ENCODE measurements at regions not wholly inside any gene's neighbourhood (a gene's known extent, or its start where the extent isn't known, plus 50 kb on each side); places are given as distances from the start of the nearest gene placed in this dataset.
"Not testable (repeated sequence)": the region's sequence is repeated elsewhere in the genome, so short reads cannot be mapped to it uniquely, and the experiment has no call there.

DNA sequence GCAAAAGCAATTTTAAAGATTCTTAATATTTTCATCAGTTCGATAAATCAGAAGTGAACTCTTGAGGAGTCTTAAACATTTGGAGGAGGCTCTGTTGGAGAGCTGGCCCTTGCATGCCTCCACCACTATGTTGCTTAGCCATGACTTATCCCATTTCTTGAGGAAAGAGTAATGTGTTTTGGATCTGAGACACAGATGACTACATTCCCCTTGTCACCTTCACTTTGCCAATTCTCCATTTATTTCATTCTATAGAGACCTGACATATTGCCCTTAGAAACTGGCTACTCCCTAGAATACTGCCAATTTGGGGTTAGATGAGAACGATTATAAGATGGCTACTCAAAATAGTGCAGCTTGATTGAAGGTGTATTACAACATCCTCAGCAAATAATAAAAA lies 157.4 kb upstream of the TMEM260 start:
- DNase-seq (ENCODE audit: low read depth) = no peak

DNA sequence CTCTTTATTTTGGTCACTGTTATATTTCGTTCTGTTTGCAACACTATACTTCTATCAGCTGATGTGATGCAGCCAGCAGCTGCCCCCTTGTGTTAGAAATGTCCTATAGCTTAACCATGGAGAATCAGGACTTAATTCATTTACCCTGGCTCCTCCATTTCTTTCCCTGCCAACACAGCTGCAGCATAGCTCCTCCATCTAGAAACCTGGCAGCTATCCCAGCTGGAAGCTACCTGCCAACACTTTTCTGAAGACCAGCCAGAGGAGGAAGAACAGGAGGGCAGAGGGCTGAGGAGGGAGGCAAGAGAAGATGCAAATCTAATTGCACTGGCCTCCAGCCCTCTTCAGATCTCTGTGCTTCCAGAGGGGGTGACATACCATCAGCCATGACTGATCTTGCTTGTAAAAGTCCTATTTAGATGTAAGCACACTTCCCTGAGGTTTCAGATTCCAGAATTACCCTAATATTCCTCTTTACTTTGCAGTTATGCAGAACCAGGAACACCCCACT lies 156.8 kb upstream of the TMEM260 start:
- DNase-seq (ENCODE audit: low read depth) = peak; percentile 27

DNA sequence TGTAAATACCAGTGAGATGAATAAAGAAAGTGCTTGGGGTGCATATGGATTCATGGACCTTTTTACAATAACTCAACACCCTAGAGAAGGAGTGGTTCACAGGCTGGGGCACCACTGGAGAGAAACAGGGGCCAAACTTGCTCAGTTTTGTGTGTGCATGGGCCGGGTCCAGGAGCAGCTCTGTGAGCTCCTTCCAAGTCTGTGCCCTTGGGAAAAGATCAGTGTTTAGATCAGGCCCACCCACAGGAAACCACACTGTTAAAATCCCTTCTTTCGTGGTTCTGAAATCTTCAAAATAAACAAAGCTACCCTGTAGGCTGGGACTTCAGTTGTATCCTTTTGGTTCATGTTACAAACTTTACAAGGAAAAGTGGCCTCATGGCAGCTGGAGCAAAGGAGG lies 156.1 kb upstream of the TMEM260 start:
- DNase-seq (ENCODE audit: low read depth) = no peak

DNA sequence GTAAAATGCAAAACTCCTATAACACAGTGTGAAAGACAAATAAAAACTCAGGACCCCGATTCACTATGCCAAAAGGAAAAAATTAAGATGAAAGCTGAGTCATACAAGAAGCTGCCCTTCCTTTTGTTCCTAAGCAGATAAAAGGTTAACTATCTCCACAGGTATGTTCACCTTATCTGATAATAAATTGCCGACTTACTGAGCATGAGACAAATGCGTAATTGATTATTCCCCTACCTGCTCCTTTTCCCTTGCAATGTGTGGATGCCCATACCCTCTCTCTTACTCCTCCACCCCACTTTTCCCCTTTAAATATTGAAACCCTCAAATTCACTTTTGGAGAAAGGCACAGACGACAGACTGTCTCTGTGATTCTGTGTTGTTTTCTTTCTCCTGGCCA lies 148.6 kb upstream of the TMEM260 start:
- no peak for DNase-seq (ENCODE audit: low read depth)

GRCh38 chr14:56449670-56450213 lies 129.9 kb upstream of the TMEM260 start:
- DNase-seq (ENCODE audit: low read depth) = no peak

DNA sequence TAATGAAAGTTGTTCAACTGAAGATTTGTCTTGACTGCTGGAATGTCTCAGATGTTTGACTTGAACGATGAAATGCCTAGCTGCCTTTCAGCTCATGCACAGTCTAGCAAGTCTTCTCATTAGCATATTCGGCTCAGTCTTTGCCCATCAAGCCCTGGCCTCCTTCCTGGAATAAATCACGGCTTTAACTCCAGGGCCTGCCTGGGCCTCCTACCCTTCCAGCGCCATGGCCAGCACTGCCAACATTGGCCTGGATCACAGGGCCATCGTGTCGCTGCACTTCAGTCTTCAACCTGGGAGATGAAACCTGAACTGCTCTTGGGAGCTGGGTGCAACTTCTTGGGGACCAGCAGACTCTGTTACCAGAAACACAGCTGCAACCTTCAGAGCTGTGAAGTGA lies 126.7 kb upstream of the TMEM260 start:
- DNase-seq (ENCODE audit: low read depth) = no peak

DNA sequence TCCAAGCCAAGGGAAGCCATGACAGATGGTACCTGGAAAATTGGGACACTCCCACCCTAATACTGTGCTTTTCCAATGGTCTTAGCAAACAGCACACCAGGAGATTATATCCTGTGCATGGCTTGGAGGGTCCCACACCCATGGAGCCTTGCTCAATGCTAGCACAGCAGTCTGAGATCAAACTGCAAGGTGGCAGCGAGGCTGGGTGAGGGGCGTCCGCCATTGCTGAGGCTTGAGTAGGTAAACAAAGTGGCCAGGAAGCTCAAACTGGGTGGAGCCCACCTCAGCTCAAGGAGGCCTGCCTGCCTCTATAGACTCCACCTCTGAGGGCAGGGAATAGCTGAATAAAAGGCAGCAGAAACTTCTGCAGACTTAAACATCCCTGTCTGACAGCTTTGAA lies 124.9 kb upstream of the TMEM260 start:
- not testable (repeated sequence) for DNase-seq (ENCODE audit: low read depth)

DNA sequence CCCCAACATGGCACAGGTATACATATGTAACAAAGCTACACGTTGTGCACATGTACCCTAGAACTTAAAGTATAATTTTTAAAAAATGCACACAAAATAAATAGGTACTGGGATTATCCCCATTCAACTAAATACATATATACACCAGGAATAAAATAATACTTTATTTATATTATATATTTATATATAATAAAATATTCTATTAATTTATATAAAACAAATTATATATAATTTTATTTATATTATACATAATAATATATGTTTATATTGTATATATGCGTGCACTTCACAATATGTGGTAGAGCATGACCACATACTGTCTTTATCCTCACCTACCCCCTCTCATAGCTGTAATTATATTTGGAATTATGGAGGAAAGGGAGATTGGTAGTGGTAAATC lies 119.1 kb upstream of the TMEM260 start:
- no peak for DNase-seq (ENCODE audit: low read depth)

- DNase-seq (ENCODE audit: low read depth) = no peak
Observed at GRCh38 chr14:56461276-56462275, 118.0 kb upstream of the TMEM260 start.

DNA sequence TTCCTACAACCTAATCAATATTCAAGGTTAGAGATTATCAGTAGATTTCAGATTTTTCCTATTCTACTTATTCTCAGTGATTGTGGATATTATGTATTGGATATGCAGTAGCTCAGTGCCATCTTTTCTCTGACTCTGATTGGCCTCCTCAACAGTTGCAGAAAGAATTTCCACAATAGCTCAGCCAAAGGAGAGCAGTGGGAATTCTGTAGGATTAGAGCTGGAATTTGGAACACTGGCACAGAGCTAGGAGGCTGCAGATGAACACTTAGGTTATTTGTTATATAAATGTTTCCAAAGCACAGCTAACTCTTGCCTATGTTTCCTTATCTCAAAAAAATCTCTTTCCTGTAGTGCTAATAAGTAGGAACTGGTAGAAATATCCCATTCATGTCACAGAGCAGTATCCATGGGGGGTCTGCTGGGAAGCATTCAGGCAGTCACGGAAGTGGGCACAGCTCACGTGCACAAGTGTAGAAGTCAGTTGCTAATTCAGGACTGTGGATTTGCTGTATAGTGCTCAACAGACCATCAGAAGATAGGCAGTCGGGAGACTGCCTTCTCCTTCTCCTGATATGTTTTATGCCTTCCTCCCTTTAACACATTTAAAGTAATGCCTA lies 116.2 kb upstream of the TMEM260 start:
- DNase-seq (ENCODE audit: low read depth) = no peak

DNA sequence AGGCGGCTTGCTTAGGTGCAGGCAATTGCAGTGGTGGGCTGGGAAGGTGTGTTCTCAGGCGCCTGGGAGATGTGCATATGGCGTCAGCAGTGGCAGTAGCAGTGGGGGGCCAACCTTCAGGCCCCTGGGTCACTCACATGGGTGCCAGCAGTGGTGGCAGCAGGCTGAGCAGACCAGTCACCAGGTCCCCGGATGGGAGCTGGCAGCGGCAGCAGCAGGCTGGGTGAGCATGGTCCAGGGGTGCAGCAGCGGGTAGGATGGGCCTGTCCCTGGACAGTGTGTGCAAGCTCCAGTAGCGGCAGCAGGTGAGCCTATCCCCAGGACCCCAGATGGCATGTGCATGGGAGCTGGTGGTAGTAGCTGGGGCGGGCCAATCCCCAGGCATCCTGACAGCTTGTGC lies 108.5 kb upstream of the TMEM260 start:
- DNase-seq (ENCODE audit: low read depth) = no peak

GRCh38 chr14:56474419-56475022 lies 105.1 kb upstream of the TMEM260 start:
- no peak for DNase-seq (ENCODE audit: low read depth)

DNA sequence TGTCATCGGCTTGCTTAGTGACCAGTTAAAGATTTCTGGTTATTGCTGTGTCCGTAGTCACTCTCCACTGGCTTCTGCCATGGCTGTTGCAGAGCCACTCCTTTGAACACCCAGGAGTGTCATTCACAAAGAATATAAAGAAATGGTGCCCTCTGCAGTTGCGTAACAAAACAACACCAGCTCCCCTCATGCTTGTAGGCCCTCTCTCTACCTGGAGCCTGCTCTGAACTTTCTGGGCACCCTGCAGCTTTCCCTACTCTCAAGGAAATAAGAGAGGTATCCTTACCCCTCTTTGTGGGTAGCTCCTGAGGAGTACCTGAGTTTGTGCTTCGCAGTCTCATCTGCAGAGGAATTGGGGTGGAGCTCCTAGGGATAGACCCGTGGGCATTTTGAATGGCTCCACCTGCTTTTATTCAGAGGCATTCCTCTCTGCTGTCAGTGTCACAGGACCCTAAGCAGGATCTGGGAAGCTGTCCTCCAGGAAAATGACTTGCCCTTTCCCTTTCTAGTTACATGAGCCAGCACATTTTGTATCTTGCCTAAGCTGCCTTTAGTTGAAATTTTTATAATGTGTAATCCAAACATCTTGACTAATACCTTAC lies 97.2 kb upstream of the TMEM260 start:
- DNase-seq (ENCODE audit: low read depth) = no peak

DNA sequence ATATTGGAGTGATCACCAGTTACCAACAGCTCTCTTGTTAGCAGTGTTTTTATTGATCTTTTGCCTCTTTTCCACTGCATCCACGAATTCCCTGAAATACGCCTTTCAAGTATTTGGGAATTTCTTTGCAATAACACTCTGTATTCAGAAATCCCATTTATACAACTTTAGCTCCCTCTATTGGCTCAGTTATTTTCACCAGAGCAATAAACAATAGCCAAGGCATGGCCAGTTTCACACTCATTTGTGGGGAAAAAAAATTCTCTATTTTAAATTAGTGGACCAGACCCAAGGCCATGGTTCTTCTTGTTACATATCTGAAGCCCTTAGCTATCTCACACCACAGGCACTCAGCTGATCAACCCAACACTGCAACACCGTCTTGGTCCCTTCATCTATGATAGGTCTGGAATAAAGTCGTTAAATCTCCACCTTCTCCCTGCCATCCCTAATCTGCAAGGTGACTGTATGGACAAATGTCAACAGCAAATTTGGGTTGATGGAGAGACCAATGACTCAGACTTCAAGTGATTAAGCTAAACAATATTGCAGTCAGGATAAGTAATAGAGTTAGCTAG lies 92.4 kb upstream of the TMEM260 start:
- DNase-seq (ENCODE audit: low read depth) = no peak

DNA sequence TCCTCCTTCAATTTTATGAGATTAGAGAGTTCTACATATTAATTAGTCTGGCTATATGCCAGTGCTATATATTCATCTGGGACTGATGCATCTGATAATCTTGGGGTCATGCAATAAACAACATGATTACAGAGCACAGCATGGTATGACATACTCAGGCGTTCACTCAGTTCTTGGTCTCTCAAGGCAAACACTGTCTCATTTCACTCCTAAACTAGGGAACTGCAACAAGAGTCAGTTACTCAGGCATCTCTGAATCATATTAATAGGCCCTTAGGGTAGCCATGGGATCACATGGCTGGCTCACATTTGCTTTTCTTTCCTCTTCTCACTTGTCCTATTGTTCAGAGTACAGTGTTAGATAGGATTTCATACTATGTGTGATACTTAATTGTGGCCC lies 91.8 kb upstream of the TMEM260 start:
- no peak for DNase-seq (ENCODE audit: low read depth)

GRCh38 chr14:56488306-56488705 lies 91.3 kb upstream of the TMEM260 start:
- no peak for DNase-seq (ENCODE audit: low read depth)

DNA sequence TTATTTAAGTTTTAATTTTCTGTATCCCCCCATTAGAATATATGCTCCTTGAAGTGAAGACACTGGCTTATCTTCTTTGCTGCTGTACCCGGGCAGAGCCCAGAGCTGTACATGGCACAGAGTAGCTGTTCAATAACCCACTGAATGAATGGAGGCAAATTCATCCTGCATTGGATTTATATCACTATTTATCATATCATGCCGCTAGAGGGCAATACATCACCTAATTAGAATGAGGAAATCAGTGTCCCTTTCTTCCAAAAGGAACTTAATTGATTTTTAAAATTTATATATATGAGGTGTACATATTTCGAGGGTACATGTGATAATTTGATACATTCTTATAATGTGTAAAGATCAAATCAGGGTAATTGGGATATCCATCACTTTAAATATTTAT lies 89.2 kb upstream of the TMEM260 start:
- no peak for DNase-seq (ENCODE audit: low read depth)

DNA sequence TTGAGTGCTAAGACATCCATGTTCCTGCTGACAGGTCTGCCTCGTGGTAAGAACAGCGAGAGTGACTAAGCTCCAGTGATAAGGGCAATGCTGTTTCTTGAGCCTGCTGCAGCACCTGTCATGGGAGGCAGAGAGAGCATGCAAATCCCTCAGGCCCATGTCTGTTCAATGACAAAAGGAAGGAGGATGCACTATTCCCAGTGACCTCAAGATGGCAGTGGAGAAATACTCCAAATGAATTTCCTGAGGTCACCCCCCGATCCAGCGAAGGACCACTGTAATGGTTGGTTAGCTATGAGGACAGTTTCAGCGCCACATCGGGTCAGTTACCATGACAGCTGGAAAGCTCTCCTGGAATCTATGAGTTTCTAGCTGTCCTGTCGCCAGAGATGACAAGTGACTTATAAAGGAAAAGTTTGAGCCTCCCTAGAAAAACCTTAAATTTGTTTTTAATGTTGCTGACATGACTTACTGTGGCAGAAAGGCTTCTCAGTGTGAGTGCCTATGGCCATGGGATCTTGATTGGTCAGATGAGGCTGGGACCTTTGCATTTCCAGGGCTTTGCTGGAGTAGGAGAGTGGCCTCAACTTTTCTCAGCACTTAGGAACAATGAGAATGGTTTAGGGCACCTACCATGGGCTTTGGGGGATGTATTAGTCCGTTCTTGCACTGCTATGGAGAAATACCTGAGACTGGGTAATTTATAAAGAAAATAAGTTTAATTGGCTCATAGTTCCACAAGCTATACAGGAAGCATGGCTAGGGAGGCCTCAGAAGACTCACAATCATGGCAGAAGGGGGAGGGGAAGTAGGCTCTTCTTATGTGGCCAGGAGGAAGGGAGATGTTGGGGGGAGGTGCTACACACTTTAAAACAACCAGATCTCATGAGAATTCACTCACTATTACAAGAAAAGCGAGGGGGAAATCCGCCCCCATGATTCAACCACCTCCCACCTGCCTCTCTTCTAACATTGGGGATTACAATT lies 88.0 kb upstream of the TMEM260 start:
- no peak for DNase-seq (ENCODE audit: low read depth)

GRCh38 chr14:56494167-56494566 lies 85.4 kb upstream of the TMEM260 start:
- no peak for DNase-seq (ENCODE audit: low read depth)

DNA sequence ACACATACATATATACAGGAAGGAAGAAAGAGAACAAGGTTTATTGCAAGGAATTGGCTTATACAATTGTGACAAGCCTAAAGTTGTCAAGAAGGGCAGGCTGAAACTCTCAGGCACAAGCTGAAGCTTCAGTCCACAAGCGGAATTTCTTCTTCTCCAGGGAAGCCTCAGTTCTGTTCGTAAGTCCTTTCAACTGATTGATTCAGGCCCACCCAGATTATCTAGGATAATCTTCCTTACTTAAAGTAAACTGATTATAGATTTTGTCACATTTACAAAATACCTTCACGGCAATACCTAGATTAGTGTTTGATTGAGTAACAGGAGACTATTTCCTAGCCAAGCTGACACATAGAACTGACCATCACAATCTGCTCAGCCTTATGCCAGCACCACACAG lies 81.5 kb upstream of the TMEM260 start:
- DNase-seq (ENCODE audit: low read depth) = no peak

Data from GM04503 (cell line).